GM23248 (cell line): ENCODE measurements at regions not wholly inside any gene's neighbourhood (a gene's known extent, or its start where the extent isn't known, plus 50 kb on each side); places are given as distances from the start of the nearest gene placed in this dataset.

Source experiments
- EZH2 ChIP-seq: fragments of 200-600 bp; sonication (generic); IDR thresholded peaks from 2 replicates; pipeline ENCODE4 v1.6.1; 2018; ENCODE audit warnings: antibody characterized with exemption, mild to moderate bottlenecking; ENCODE audit not compliant: insufficient read depth, poor library complexity, severe bottlenecking
- EZH2phosphoT487 ChIP-seq: fragments of 200-600 bp; sonication (generic); IDR thresholded peaks from 2 replicates; pipeline ENCODE4 v1.6.1; 2018; ENCODE audit warnings: antibody characterized with exemption, moderate library complexity, mild to moderate bottlenecking, low read depth; ENCODE audit not compliant: insufficient read depth

- TF ChIP-seq EZH2phosphoT487 (no peak), EZH2 (no peak)
Measured at GRCh38 chr18:66966171-66966570, 362.3 kb upstream of the CDH19 start.
